Trophoblast cell (in vitro differentiated cells and primary cell): ENCODE measurements at regions not wholly inside any gene's neighbourhood (a gene's known extent, or its start where the extent isn't known, plus 50 kb on each side); places are given as distances from the start of the nearest gene placed in this dataset.

Source experiments
- DNase-seq, 2 donors: peaks; one replicate each; pipeline ENCODE4 v3.0.0-alpha.2; 2016
- H2AFZ ChIP-seq: 2 replicates; pipeline ENCODE4 v1.6.1; 2013; ENCODE audit warnings: low read length, moderate library complexity, mild to moderate bottlenecking; ENCODE audit not compliant: insufficient read depth, poor library complexity
- H2AK5ac ChIP-seq: 2 replicates; pipeline ENCODE4 v1.6.1; 2013; ENCODE audit warnings: mild to moderate bottlenecking, low read length
- H2BK120ac ChIP-seq: 2 replicates; pipeline ENCODE4 v1.6.1; 2013; ENCODE audit warnings: low read length, mild to moderate bottlenecking, moderate library complexity; ENCODE audit not compliant: insufficient read depth, poor library complexity
- H2BK12ac ChIP-seq: 2 replicates; pipeline ENCODE4 v1.6.1; 2013; ENCODE audit warnings: mild to moderate bottlenecking, low read length, moderate library complexity
- H2BK5ac ChIP-seq: 2 replicates; pipeline ENCODE4 v1.6.1; 2013; ENCODE audit warnings: low read length, low read depth, moderate library complexity, mild to moderate bottlenecking; ENCODE audit not compliant: poor library complexity
- H3K14ac ChIP-seq: 2 replicates; pipeline ENCODE4 v1.6.1; 2013; ENCODE audit warnings: mild to moderate bottlenecking, low read length
- H3K18ac ChIP-seq: 2 replicates; pipeline ENCODE4 v1.6.1; 2013; ENCODE audit warnings: mild to moderate bottlenecking, low read length
- H3K23ac ChIP-seq: 2 replicates; pipeline ENCODE4 v1.6.1; 2013; ENCODE audit warnings: low read length
- H3K27ac ChIP-seq: 2 replicates; pipeline ENCODE4 v1.5.1; 2013; ENCODE audit warnings: low read depth, mild to moderate bottlenecking, inconsistent platforms, low read length, moderate library complexity
- H3K27me3 ChIP-seq: 2 replicates; pipeline ENCODE4 v1.6.1; 2013; ENCODE audit warnings: inconsistent platforms, mild to moderate bottlenecking, low read length, moderate library complexity; ENCODE audit not compliant: insufficient read depth
- H3K36me3 ChIP-seq, 2 experiments: 1 replicate in 1 of 2; 2 replicates in 1 of 2; pipeline ENCODE4 v1.6.1; 2013; ENCODE audit warnings: low read length in 2 of 2, mild to moderate bottlenecking in 2 of 2, moderate library complexity in 1 of 2; ENCODE audit not compliant: insufficient read depth in 2 of 2, control insufficient read depth in 1 of 2
- H3K4ac ChIP-seq: 2 replicates; pipeline ENCODE4 v1.6.1; 2013; ENCODE audit warnings: low read depth, mild to moderate bottlenecking, low read length, moderate library complexity
- H3K4me1 ChIP-seq, 2 experiments: 1 replicate in 1 of 2; 2 replicates in 1 of 2; pipeline ENCODE4 v1.6.1; 2013; ENCODE audit warnings: low read length in 2 of 2, mild to moderate bottlenecking in 2 of 2, moderate library complexity in 1 of 2; ENCODE audit not compliant: insufficient read depth in 2 of 2, control insufficient read depth in 1 of 2
- H3K4me2 ChIP-seq: 2 replicates; pipeline ENCODE4 v1.6.1; 2013; ENCODE audit warnings: inconsistent platforms, mild to moderate bottlenecking, low read length, moderate library complexity
- H3K4me3 ChIP-seq: 2 replicates; pipeline ENCODE4 v1.5.1; 2013; ENCODE audit warnings: mild to moderate bottlenecking, low read depth, low read length, inconsistent platforms
- H3K79me1 ChIP-seq: one replicate; pipeline ENCODE4 v1.6.1; 2013; ENCODE audit warnings: low read length
- H3K79me2 ChIP-seq: 2 replicates; pipeline ENCODE4 v1.6.1; 2013; ENCODE audit warnings: low read length, mild to moderate bottlenecking; ENCODE audit not compliant: control insufficient read depth, insufficient read depth, poor library complexity
- H3K9ac ChIP-seq: 2 replicates; pipeline ENCODE4 v1.6.1; 2013; ENCODE audit warnings: mild to moderate bottlenecking, low read length
- H3K9me3 ChIP-seq: 2 replicates; pipeline ENCODE4 v1.6.1; 2013; ENCODE audit warnings: low read depth, mild to moderate bottlenecking, control low read depth, inconsistent platforms, low read length; ENCODE audit not compliant: insufficient read depth
- H4K12ac ChIP-seq: 2 replicates; pipeline ENCODE4 v1.6.1; 2013; ENCODE audit warnings: low read depth, mild to moderate bottlenecking, low read length, moderate library complexity
- H4K8ac ChIP-seq: 2 replicates; pipeline ENCODE4 v1.6.1; 2013; ENCODE audit warnings: low read depth, mild to moderate bottlenecking, low read length, moderate library complexity
- H4K91ac ChIP-seq: one replicate; pipeline ENCODE4 v1.6.1; 2013; ENCODE audit warnings: low read depth, mild to moderate bottlenecking, low read length, moderate library complexity
- WGBS: extraction: QIAGEN DNeasy Blood & Tissue Kit; methylation state at CpG from one replicate; pipeline ENCODE4 v1.1.7; 2013; ENCODE audit warnings: missing lambda C conversion rate; ENCODE audit not compliant: insufficient read length, insufficient coverage; ENCODE audit errors: extremely low coverage; 5-methylcytosine and 5-hydroxymethylcytosine counted together

DNA sequence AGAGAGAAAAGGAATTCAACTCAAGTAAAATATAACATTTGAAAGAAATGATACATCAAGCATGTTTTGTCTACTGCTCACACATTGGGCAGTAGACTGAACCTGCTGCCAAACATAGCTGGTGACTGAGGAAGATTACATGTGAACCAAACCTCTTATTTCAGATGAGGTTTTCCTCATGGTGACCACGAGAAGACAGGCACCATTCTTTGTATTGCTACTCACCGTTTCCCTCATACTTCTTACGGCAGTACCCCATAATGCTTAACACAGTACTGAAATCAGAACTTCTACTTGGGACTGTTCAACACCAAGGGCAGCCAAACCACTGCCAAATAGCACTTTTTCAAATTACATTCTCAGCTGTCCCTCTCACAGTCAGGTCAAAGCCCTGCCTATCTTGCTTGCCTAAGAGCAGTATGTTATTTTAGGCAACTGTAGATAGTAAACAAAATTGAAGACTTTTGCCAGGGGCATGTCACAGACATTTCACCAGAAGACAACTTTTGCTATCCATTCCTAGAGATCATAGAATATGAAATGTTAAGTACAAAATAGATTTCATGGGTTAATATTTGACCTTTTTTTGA, 167.1 kb upstream of the DOK6 start:
- Histone ChIP-seq H3K4ac (no peak overlapping the region), H3K4me1 (no peaks in the 10 kb centered on the region), H3K27me3 (no peaks in the 10 kb centered on the region), H3K27ac (no peak overlapping the region), H2AK5ac (no peak overlapping the region), H2BK12ac (no peak overlapping the region), H2BK120ac (no peak overlapping the region), H3K18ac (no peak overlapping the region), H3K9ac (no peak overlapping the region), H2BK5ac (no peak overlapping the region), H3K79me1 (no peaks in the 10 kb centered on the region), H3K4me3 (no peak overlapping the region), H3K9me3 (no peaks in the 10 kb centered on the region), H3K23ac (no peak overlapping the region), H2AFZ (no peak overlapping the region), H3K4me2 (no peak overlapping the region), H4K8ac (no peak overlapping the region), H4K12ac (no peak overlapping the region), H3K36me3 (no peaks in the 10 kb centered on the region), H4K91ac (no peak overlapping the region), H3K79me2 (no peaks in the 10 kb centered on the region), H3K14ac (no peak overlapping the region)
- no CpG with 5 or more reads among the region's 3 CpGs for WGBS
- DNase-seq: no peak

DNA sequence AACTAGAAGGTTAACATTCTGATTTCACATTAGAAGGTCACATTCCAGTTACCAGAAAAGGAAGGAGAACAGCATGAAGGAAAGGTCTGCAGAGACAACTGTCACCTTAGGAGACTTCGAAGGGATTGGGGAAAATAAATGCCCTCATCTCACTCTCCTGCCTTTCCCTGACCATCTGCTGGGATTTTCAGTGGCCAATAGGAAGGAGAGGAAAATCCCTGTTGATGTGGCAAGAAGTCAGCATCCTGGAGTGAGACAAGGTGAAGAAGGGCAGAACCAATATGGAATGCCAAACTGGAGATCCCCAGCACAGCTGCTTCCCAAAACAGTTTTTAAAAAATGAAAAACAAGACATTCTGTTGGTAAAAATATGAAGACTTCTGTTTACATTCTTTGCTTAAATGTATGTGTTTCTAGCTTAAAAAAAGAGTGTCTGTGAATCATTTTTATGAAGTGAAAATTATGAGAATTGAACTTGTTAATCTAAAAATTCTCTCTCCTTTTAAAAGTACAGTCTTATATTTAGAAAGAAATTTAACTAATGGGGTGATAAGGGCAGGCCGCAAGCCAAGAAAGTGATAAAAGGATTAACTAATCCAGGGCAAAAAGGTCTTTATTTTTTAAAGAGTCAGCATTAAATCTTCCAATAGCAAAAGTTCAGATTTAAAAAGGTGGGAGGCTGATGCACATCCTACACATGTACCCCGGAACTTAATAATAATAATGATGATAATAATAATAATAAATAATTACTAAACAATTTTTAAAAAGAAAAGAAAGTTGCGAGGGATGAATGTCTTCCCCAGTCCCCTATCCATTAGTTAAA, 160.6 kb upstream of the DOK6 start:
- Histone ChIP-seq H3K4me2 (no peak overlapping the region), H2BK5ac (no peak overlapping the region), H2AFZ (no peak overlapping the region), H4K8ac (no peak overlapping the region), H3K4ac (no peak overlapping the region), H3K79me2 (no peaks in the 10 kb centered on the region), H3K27ac (no peak overlapping the region), H3K4me1 (no peaks in the 10 kb centered on the region), H4K12ac (no peak overlapping the region), H3K9ac (no peak overlapping the region), H2BK12ac (no peak overlapping the region), H3K9me3 (no peaks in the 10 kb centered on the region), H2AK5ac (no peak overlapping the region), H4K91ac (no peak overlapping the region), H3K18ac (no peak overlapping the region), H3K23ac (no peak overlapping the region), H2BK120ac (no peak overlapping the region), H3K79me1 (no peaks in the 10 kb centered on the region), H3K36me3 (no peaks in the 10 kb centered on the region), H3K4me3 (no peak overlapping the region), H3K14ac (no peak overlapping the region), H3K27me3 (no peaks in the 10 kb centered on the region)
- DNase-seq: no peak
- no CpG with 5 or more reads among the region's 4 CpGs for WGBS

DNA sequence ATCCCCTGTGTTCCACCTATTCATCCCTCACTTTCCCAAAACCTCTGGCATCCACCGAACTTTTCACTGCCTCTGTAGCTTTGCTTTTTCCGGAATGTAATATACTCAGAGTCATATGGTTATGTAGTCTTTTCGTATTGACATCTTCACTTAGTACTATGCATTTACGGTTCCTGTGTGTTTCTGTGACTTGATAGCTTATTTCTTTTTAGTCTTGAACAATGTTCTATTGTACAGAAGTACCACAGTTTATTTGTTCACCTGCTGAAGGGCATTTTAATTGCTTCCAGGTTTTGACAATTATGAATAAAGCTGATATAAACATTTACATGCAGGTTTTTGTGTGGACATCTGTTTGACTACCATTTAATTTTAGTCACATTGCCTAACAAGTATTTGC, 154.7 kb upstream of the DOK6 start:
- Histone ChIP-seq H3K18ac (no peak overlapping the region), H3K4me2 (no peak overlapping the region), H3K23ac (no peak overlapping the region), H2BK12ac (no peak overlapping the region), H3K79me2 (no peaks in the 10 kb centered on the region), H2AK5ac (no peak overlapping the region), H3K4me1 (no peaks in the 10 kb centered on the region), H3K27ac (no peak overlapping the region), H4K8ac (no peak overlapping the region), H3K9me3 (no peaks in the 10 kb centered on the region), H3K4ac (no peak overlapping the region), H3K14ac (no peak overlapping the region), H4K12ac (no peak overlapping the region), H3K79me1 (no peaks in the 10 kb centered on the region), H3K36me3 (no peaks in the 10 kb centered on the region), H3K4me3 (no peak overlapping the region), H2BK5ac (no peak overlapping the region), H2AFZ (no peak overlapping the region), H3K9ac (no peak overlapping the region), H2BK120ac (no peak overlapping the region), H3K27me3 (no peaks in the 10 kb centered on the region), H4K91ac (no peak overlapping the region)
- DNase-seq: no peak
- WGBS: no CpG with 5 or more reads among the region's 4 CpGs

DNA sequence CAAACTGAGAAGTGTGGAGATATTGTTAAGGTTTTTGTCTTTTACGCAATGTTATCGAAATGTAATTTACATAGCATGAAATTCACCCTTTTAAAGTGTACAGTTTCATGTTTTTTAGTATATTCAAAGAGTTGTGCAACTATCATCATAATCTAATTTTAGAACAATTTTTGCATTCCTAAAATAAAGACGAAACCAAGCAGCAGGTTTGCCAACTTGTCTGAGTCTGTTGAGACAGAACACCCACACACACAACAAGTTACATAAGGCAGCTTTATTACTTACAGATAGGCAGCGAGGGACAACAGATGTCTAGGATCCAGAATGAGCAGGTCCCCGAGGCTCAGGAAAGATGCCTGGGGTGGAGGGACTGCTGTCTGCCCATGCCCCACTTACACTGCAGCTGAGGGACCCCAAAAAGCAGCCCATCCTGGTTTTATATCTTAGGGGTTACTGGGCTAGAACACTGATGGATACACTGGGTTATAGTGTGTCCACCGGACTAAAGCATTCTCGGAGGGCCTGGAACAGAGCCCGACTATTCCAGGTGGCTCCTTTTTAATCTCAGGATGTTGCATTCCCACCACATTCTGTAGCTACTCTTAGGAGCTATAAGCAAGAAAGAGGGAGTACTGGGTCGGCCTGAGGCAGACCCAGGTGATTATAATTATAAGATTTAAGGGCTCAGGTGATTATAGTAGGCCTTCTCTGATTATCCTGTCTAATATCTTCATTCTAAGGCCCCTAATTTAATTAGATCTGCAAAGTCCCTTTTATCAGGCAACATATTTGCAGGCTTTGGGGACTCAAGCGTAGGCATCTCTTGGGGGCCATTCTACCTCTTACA, 150.2 kb upstream of the DOK6 start:
- DNase-seq: no peak
- H4K8ac ChIP-seq: no peak overlapping the region
- WGBS: no CpG with 5 or more reads among the region's 10 CpGs

More for the DNA sequence above, 150.2 kb upstream of the DOK6 start:
- Histone ChIP-seq H3K4me3 (no peak overlapping the region), H2BK12ac (no peak overlapping the region), H3K79me1 (no peaks in the 10 kb centered on the region), H2AFZ (no peak overlapping the region), H3K36me3 (no peaks in the 10 kb centered on the region), H3K27ac (no peak overlapping the region), H3K18ac (no peak overlapping the region), H2BK5ac (no peak overlapping the region), H2AK5ac (no peak overlapping the region), H3K23ac (no peak overlapping the region), H3K4me1 (no peaks in the 10 kb centered on the region), H3K14ac (no peak overlapping the region), H2BK120ac (no peak overlapping the region), H3K4ac (no peak overlapping the region), H3K27me3 (no peaks in the 10 kb centered on the region), H3K79me2 (no peaks in the 10 kb centered on the region), H3K9me3 (no peaks in the 10 kb centered on the region), H4K12ac (no peak overlapping the region), H3K9ac (no peak overlapping the region), H3K4me2 (no peak overlapping the region), H4K91ac (no peak overlapping the region)
